ENCODE measurements at regions not wholly inside any gene's neighbourhood (a gene's known extent, or its start where the extent isn't known, plus 50 kb on each side); places are given as distances from the start of the nearest gene placed in this dataset.

DNA sequence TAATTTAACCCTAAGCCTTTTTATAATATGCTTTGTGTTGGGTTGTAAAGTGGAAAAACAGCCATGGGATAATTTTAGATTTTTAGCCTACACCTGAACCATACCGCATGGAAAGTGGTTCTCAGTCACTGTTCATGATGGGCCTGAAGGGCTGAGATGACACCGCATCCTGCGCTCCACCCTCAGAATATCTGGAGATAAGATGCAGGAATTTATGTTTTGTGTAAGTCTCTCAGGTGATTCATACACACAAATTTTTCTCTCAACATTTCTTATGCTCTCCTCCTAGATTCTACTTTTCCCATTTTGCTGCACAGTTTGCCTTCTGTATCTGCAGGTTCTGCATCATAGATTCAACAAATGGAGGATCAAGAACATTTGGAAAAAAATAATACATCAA lies 191.3 kb upstream of the PHACTR1 start:
- Mint-ChIP-seq H3K27me3 (peaks cover 21% of the 10 kb centered on the region), H3K36me3 (ENCODE audit: low read depth) (no peaks in the 10 kb centered on the region), H3K4me1 (ENCODE audit: low read depth) (no peaks in the 10 kb centered on the region), H3K9me3 (no peaks in the 10 kb centered on the region), H3K27ac (no peak overlapping the region), H3K4me3 (no peak overlapping the region)
- TF ChIP-seq, protein P1, sequence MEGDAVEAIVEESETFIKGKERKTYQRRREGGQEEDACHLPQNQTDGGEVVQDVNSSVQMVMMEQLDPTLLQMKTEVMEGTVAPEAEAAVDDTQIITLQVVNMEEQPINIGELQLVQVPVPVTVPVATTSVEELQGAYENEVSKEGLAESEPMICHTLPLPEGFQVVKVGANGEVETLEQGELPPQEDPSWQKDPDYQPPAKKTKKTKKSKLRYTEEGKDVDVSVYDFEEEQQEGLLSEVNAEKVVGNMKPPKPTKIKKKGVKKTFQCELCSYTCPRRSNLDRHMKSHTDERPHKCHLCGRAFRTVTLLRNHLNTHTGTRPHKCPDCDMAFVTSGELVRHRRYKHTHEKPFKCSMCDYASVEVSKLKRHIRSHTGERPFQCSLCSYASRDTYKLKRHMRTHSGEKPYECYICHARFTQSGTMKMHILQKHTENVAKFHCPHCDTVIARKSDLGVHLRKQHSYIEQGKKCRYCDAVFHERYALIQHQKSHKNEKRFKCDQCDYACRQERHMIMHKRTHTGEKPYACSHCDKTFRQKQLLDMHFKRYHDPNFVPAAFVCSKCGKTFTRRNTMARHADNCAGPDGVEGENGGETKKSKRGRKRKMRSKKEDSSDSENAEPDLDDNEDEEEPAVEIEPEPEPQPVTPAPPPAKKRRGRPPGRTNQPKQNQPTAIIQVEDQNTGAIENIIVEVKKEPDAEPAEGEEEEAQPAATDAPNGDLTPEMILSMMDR (IDR thresholded peaks at IDR 0.05), result no peak
- ChIA-PET CTCF (no interaction called here), POLR2A (no interaction called here)
- ATAC-seq (no peak), DNase-seq (no peak)
- intact Hi-C loops (cut with micrococcal nuclease), result no loop called here

DNA sequence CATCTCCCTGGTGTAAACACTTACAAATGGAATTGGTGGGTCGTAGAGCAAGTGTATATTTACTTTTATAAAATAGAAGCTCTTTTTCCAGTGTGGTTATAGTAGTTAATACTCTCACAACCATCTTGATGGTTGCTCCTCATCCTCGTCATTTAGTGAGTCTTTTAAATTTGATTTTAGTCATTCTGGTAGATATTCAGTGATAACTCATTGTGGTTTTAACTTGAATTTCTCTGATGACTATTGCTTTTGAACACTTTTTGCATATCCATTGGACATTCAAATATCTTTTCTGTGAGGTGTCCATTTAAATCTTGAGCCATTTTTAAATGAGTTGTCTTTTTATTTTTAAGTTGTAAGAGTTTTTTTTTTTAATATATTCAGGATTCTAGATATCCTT lies 189.2 kb upstream of the PHACTR1 start:
- Mint-ChIP-seq H3K9me3 (no peaks in the 10 kb centered on the region), H3K36me3 (ENCODE audit: low read depth) (no peaks in the 10 kb centered on the region), H3K4me1 (ENCODE audit: low read depth) (no peaks in the 10 kb centered on the region), H3K4me3 (no peak overlapping the region), H3K27ac (no peak overlapping the region), H3K27me3 (peaks cover 19% of the 10 kb centered on the region)
- intact Hi-C loops (cut with micrococcal nuclease), result no loop called here
- ATAC-seq, result no peak
- no peak for DNase-seq
- CTCF ChIA-PET, result no interaction called here
- TF ChIP-seq, protein P1 (IDR thresholded peaks at IDR 0.05), result no peak
- POLR2A ChIA-PET, result no interaction called here

DNA sequence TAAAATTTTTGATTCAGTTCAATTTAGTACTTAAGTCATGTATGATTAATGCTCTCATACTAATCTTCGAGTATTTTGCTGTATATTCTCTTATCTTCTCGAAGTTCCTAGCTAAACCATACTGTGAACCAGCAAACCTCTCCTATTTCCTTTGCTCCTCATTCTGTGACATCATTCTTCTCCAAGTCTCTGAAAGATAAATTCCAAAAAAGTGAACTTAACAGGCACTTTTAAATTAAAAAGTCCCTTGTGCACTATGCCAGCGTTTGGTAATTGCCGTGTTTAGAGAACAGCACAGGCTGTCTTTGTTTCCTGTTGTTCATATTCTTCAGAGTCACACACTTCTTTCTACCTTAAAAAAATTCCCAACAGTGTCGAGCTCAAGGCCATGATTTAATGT lies 188.4 kb upstream of the PHACTR1 start:
- Mint-ChIP-seq H3K4me1 (ENCODE audit: low read depth) (no peaks in the 10 kb centered on the region), H3K27ac (no peak overlapping the region), H3K36me3 (ENCODE audit: low read depth) (no peaks in the 10 kb centered on the region), H3K4me3 (no peak overlapping the region), H3K9me3 (no peaks in the 10 kb centered on the region), H3K27me3 (peaks cover 22% of the 10 kb centered on the region)
- TF ChIP-seq, protein P1 (IDR thresholded peaks at IDR 0.05), result no peak
- intact Hi-C loops (cut with micrococcal nuclease), result no loop called here
- ChIA-PET POLR2A (no interaction called here), CTCF (no interaction called here)
- ATAC-seq (no peak), DNase-seq (no peak)

DNA sequence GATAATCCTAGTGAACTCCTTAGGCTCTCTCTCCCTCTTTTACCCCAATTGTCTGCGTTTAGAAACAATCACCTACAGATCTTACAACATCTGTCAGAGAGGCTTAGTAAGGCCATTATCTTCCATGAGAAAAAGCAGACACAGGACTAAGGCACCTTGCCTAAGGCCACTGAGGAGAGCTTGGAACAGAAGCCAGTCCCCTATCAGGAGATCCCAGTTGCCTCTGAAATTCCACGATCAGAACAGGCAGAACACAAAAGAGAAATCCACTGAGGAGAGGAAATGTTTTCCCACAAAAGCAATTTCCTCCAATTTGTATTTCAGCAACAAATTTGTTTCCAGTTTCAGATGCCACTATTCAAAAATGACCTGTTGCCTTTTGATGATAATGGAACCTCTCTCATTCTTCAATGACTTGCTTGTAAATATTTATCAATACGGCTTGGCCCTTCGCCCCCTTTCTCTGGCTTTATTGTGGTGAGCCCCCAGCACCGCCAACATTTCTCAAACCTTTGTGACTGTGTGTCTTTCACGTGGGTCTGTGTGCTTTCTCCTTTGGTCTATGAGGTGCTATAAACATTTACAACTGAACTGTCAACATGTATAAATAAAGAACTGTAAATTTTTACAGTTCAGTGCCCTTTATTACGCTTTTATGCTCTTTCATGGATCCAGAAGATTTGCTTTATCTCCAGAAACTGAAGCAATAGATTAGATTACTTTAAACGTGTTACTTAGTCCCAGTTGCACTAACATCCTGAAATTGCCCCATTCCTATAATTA lies 187.8 kb upstream of the PHACTR1 start:
- ChIA-PET CTCF (no interaction called here), POLR2A (no interaction called here)
- Mint-ChIP-seq H3K9me3 (no peaks in the 10 kb centered on the region), H3K4me3 (no peak overlapping the region), H3K27me3 (peaks cover 21% of the 10 kb centered on the region), H3K4me1 (ENCODE audit: low read depth) (no peaks in the 10 kb centered on the region), H3K36me3 (ENCODE audit: low read depth) (no peaks in the 10 kb centered on the region), H3K27ac (no peak overlapping the region)
- intact Hi-C loops (cut with micrococcal nuclease), result no loop called here
- no peak for ATAC-seq
- DNase-seq, result no peak
- TF ChIP-seq, protein P1 (IDR thresholded peaks at IDR 0.05), result no peak

DNA sequence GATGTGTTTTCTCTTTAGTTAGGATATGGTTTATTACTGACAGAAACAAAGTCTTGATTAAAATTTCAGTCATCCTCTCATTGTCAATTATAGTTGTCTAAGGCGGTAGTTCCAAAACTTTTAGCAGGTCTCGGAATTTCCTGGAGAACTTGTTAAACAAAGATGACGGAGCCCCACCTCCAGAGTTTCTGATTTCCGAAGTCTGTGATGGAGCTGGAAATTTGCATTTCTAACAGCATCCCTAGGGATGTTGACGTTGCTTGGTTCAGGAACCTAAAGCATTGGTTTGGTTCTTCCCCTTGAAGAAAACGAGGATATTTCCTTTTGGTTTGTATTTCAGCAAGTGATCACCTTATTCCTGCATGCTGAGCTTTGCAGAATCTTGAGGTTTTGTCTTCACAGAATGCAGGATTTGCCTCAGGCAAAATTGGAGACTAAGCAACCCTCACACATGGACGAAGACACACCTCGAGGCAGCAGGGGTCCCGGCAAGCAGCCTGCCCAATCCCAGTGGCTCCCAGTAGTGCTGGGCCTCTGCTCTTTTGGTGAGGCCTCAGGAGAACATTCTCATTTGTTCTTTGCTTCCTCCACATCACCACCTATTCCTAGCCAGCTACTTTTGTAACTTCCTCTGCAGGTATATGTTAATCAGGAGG lies 187.1 kb upstream of the PHACTR1 start:
- ChIA-PET CTCF (no interaction called here), POLR2A (no interaction called here)
- Mint-ChIP-seq H3K36me3 (ENCODE audit: low read depth) (no peaks in the 10 kb centered on the region), H3K4me1 (ENCODE audit: low read depth) (no peaks in the 10 kb centered on the region), H3K4me3 (no peak overlapping the region), H3K9me3 (no peaks in the 10 kb centered on the region), H3K27me3 (peaks cover 19% of the 10 kb centered on the region), H3K27ac (no peak overlapping the region)
- intact Hi-C loops (cut with micrococcal nuclease), result no loop called here
- TF ChIP-seq, protein P1 (IDR thresholded peaks at IDR 0.05), result no peak
- ATAC-seq (no peak), DNase-seq (no peak)

Data from activated CD8-positive, alpha-beta T cell treated with anti-CD3 and anti-CD28 coated beads for 36 hours (primary cell).